HCT116 (cell line): ENCODE measurements at regions not wholly inside any gene's neighbourhood (a gene's known extent, or its start where the extent isn't known, plus 50 kb on each side); places are given as distances from the start of the nearest gene placed in this dataset.

Experiments used
- ATF3 ChIP-seq: IDR thresholded peaks from 2 replicates; pipeline ENCODE4 v1.6.1; 2012
- CBX3 ChIP-seq: IDR thresholded peaks from 2 replicates; pipeline ENCODE4 v1.6.1; 2012; ENCODE audit warnings: low read depth
- CEBPB ChIP-seq: IDR thresholded peaks from 2 replicates; pipeline ENCODE4 v1.6.1; 2012; ENCODE audit warnings: low read depth
- CTCF ChIP-seq, 3 experiments: fragments of 200-600 bp in 1 of 3; sonication (generic) in 1 of 3; IDR thresholded peaks in 2 of 3; conservative IDR thresholded peaks in 1 of 3; 2 replicates each; pipeline ENCODE4 v1.5.1; 2012 to 2017; ENCODE audit warnings: low read depth in 2 of 3, low read length in 2 of 3, antibody characterized with exemption in 1 of 3, borderline replicate concordance in 1 of 3, control low read depth in 1 of 3, mild to moderate bottlenecking in 1 of 3, mixed read lengths in 1 of 3, mixed run types in 1 of 3, moderate library complexity in 1 of 3; ENCODE audit not compliant: insufficient read depth in 1 of 3
- EZH2 ChIP-seq: fragments of 200-600 bp; sonication (generic); IDR thresholded peaks from 2 replicates; pipeline ENCODE4 v1.6.1; 2017; ENCODE audit warnings: antibody characterized with exemption, mixed run types
- JUND ChIP-seq: IDR thresholded peaks from 2 replicates; pipeline ENCODE4 v1.6.1; 2012
- MAX ChIP-seq: IDR thresholded peaks from 2 replicates; pipeline ENCODE4 v1.6.1; 2012
- POLR2A ChIP-seq: IDR thresholded peaks from 2 replicates; pipeline ENCODE4 v1.7.0; 2011; ENCODE audit warnings: borderline replicate concordance; ENCODE audit not compliant: insufficient read depth, insufficient read length; ENCODE audit errors: extremely low read depth
- POLR2AphosphoS5 ChIP-seq: IDR thresholded peaks from 2 replicates; pipeline ENCODE4 v1.6.1; 2011; ENCODE audit warnings: mild to moderate bottlenecking, low read depth, low read length, moderate library complexity
- RAD21 ChIP-seq: IDR thresholded peaks from 2 replicates; pipeline ENCODE4 v1.6.1; 2012; ENCODE audit warnings: low read depth, mild to moderate bottlenecking
- SP1 ChIP-seq: IDR thresholded peaks from 2 replicates; pipeline ENCODE4 v1.6.1; 2012; ENCODE audit warnings: low read depth
- YY1 ChIP-seq: IDR thresholded peaks from 2 replicates; pipeline ENCODE4 v1.6.1; 2011; ENCODE audit warnings: low read length, low read depth, moderate library complexity, mild to moderate bottlenecking; ENCODE audit not compliant: insufficient replicate concordance; ENCODE audit errors: extremely low read depth
- ZBTB33 ChIP-seq: IDR thresholded peaks from 2 replicates; pipeline ENCODE4 v1.6.1; 2011; ENCODE audit warnings: mild to moderate bottlenecking, low read length, moderate library complexity; ENCODE audit not compliant: insufficient replicate concordance; ENCODE audit errors: extremely low read depth
- ZFX ChIP-seq: fragments of 450-650 bp; IDR thresholded peaks from 2 replicates; pipeline ENCODE4 v1.6.1; 2017

- TF ChIP-seq MAX (no peak), CTCF (IDR thresholded peaks at IDR 0.05 in 2 of 3, conservative IDR thresholded peaks at IDR 0.05 in 1 of 3; ENCODE audit: borderline replicate concordance in 1 of 3, insufficient read depth in 1 of 3, low read depth in 2 of 3, low read length in 2 of 3) (no peak), SP1 (no peak), ZFX (no peak), CEBPB (no peak), CBX3 (no peak), POLR2AphosphoS5 (no peak), EZH2 (no peak), POLR2A (no peak), JUND (no peak), ATF3 (no peak), YY1 (no peak), RAD21 (no peak), ZBTB33 (no peak)
Measured at GRCh38 chr1:47655521-47656300, 217.9 kb downstream of the FOXD2 start.
